Panc1 (cell line): ENCODE measurements at regions not wholly inside any gene's neighbourhood (a gene's known extent, or its start where the extent isn't known, plus 50 kb on each side); places are given as distances from the start of the nearest gene placed in this dataset.

Experiments used
- ATAC-seq: fragments of 200-7000 bp; cut with Tn5 transposase; 2 replicates; pipeline ENCODE4 v1.9.1; 2020; ENCODE audit warnings: mild to moderate bottlenecking, moderate library complexity
- BruUV-seq: library from RNA; stranded (reverse); fragments of 400-500 nt; replicated peaks from 2 replicates; lab custom pipeline; 2021; lab: Mats Ljungman, UMichigan
- CTCF ChIA-PET: fragments of 300-600 bp; sonication (Branson Sonifier 250); formaldehyde crosslinking; loops from one replicate; lab custom pipeline; 2022; ENCODE audit warnings: antibody characterized with exemption; lab: Charles Lee
- POLR2A ChIA-PET: fragments of 300-600 bp; sonication (Branson Sonifier 250); formaldehyde crosslinking; loops from one replicate; lab custom pipeline; 2022; ENCODE audit warnings: antibody characterized with exemption; lab: Charles Lee
- DNase-seq: peaks from one replicate; pipeline ENCODE4 v3.0.0-alpha.2; 2010; ENCODE audit warnings: low read depth, low spot score
- H3K27ac ChIP-seq: 2 replicates; pipeline ENCODE4 v1.5.1; 2011; ENCODE audit warnings: mild to moderate bottlenecking, low read length, inconsistent platforms
- H3K27me3 ChIP-seq: fragments of 200-500 bp; sonication (Bioruptor generic); 2 replicates; pipeline ENCODE4 v1.6.0; 2014; ENCODE audit warnings: low read length, inconsistent platforms; ENCODE audit not compliant: control insufficient read depth, insufficient read depth
- H3K36me3 ChIP-seq: fragments of 200-500 bp; sonication (Bioruptor generic); 2 replicates; pipeline ENCODE4 v1.5.1; 2014; ENCODE audit warnings: inconsistent platforms, mild to moderate bottlenecking, low read length, moderate library complexity; ENCODE audit not compliant: control insufficient read depth, insufficient read depth
- H3K4me1 ChIP-seq: 2 replicates; pipeline ENCODE4 v1.5.1; 2011; ENCODE audit warnings: inconsistent platforms, mild to moderate bottlenecking, low read length, moderate library complexity; ENCODE audit not compliant: control insufficient read depth, insufficient read depth
- H3K4me3 ChIP-seq, 2 experiments: 2 replicates each; pipeline ENCODE4 v1.5.1; 2011 to 2012; ENCODE audit warnings: low read depth in 2 of 2, low read length in 2 of 2, mild to moderate bottlenecking in 2 of 2, inconsistent platforms in 1 of 2, moderate library complexity in 1 of 2
- H3K9me3 ChIP-seq: fragments of 200-500 bp; sonication (Bioruptor generic); 2 replicates; pipeline ENCODE4 v1.5.1; 2014; ENCODE audit warnings: low read depth, mild to moderate bottlenecking, inconsistent platforms, low read length, moderate library complexity; ENCODE audit not compliant: control insufficient read depth, insufficient read depth
- POLR2AphosphoS5 ChIP-seq: IDR thresholded peaks from 2 replicates; pipeline ENCODE4 v1.6.1; 2012; ENCODE audit warnings: mild to moderate bottlenecking, low read depth, low read length, moderate library complexity
- SIN3A ChIP-seq: IDR thresholded peaks from 2 replicates; pipeline ENCODE4 v1.6.1; 2012; ENCODE audit warnings: low read depth, mild to moderate bottlenecking, low read length, moderate library complexity, borderline replicate concordance; ENCODE audit not compliant: insufficient read depth
- TCF7L2 ChIP-seq: IDR thresholded peaks from 2 replicates; pipeline ENCODE4 v1.6.1; 2011; ENCODE audit warnings: mild to moderate bottlenecking, low read depth, low read length, inconsistent platforms
- in situ Hi-C: cut with HindIII; loops from 2 replicates; pipeline ENCODE4 v1.10.0; 2016; ENCODE audit warnings: low sequenced_read_pairs, low pct_unique_long_range_greater_than_20kb
- intact Hi-C: fragments of 100-400 bp; cut with micrococcal nuclease; formaldehyde crosslinking; loops from one replicate; pipeline ENCODE4 v1.10.0; 2022; ENCODE audit not compliant: unreplicated experiment
- TF ChIP-seq, protein P1 (sequence below): fragments of 450-650 bp; IDR thresholded peaks from 2 replicates; pipeline ENCODE4 v1.5.1; 2017; ENCODE audit warnings: mild to moderate bottlenecking
- TF ChIP-seq, protein P2 (sequence below), 2 experiments: IDR thresholded peaks; 2 replicates each; pipeline ENCODE4 v1.6.1; 2011 to 2012; ENCODE audit warnings: low read depth in 2 of 2, control low read depth in 1 of 2, low read length in 1 of 2, mild to moderate bottlenecking in 1 of 2, moderate library complexity in 1 of 2; ENCODE audit not compliant: insufficient read depth in 1 of 2

GRCh38 chr10:8993864-8994263 lies 939.4 kb downstream of the GATA3 start:
- no peak for ATAC-seq

GRCh38 chr10:8998751-8999150 lies 944.3 kb downstream of the GATA3 start:
- ATAC-seq (no peak), DNase-seq (no peak)
- H3K36me3 ChIP-seq, result no peaks in the 10 kb centered on the region
- H3K27me3 ChIP-seq, result no peaks in the 10 kb centered on the region
- no peaks in the 10 kb centered on the region for H3K9me3 ChIP-seq
- no TSS peak for BruUV-seq
- H3K27ac ChIP-seq, result no peak overlapping the region
- POLR2A ChIA-PET, result no interaction called here
- no peak overlapping the region for H3K4me3 ChIP-seq
- in situ Hi-C loops, result no loop called here
- intact Hi-C loops, result no loop called here
- H3K4me1 ChIP-seq, result no peaks in the 10 kb centered on the region
- CTCF ChIA-PET, result no interaction called here
- TF ChIP-seq TCF7L2 (no peak), POLR2AphosphoS5 (no peak), SIN3A (no peak)
- TF ChIP-seq, protein P1, sequence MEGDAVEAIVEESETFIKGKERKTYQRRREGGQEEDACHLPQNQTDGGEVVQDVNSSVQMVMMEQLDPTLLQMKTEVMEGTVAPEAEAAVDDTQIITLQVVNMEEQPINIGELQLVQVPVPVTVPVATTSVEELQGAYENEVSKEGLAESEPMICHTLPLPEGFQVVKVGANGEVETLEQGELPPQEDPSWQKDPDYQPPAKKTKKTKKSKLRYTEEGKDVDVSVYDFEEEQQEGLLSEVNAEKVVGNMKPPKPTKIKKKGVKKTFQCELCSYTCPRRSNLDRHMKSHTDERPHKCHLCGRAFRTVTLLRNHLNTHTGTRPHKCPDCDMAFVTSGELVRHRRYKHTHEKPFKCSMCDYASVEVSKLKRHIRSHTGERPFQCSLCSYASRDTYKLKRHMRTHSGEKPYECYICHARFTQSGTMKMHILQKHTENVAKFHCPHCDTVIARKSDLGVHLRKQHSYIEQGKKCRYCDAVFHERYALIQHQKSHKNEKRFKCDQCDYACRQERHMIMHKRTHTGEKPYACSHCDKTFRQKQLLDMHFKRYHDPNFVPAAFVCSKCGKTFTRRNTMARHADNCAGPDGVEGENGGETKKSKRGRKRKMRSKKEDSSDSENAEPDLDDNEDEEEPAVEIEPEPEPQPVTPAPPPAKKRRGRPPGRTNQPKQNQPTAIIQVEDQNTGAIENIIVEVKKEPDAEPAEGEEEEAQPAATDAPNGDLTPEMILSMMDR, result no peak
- TF ChIP-seq, protein P2, sequence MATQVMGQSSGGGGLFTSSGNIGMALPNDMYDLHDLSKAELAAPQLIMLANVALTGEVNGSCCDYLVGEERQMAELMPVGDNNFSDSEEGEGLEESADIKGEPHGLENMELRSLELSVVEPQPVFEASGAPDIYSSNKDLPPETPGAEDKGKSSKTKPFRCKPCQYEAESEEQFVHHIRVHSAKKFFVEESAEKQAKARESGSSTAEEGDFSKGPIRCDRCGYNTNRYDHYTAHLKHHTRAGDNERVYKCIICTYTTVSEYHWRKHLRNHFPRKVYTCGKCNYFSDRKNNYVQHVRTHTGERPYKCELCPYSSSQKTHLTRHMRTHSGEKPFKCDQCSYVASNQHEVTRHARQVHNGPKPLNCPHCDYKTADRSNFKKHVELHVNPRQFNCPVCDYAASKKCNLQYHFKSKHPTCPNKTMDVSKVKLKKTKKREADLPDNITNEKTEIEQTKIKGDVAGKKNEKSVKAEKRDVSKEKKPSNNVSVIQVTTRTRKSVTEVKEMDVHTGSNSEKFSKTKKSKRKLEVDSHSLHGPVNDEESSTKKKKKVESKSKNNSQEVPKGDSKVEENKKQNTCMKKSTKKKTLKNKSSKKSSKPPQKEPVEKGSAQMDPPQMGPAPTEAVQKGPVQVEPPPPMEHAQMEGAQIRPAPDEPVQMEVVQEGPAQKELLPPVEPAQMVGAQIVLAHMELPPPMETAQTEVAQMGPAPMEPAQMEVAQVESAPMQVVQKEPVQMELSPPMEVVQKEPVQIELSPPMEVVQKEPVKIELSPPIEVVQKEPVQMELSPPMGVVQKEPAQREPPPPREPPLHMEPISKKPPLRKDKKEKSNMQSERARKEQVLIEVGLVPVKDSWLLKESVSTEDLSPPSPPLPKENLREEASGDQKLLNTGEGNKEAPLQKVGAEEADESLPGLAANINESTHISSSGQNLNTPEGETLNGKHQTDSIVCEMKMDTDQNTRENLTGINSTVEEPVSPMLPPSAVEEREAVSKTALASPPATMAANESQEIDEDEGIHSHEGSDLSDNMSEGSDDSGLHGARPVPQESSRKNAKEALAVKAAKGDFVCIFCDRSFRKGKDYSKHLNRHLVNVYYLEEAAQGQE (IDR thresholded peaks at IDR 0.05; ENCODE audit: insufficient read depth in 1 of 2, low read depth in 2 of 2, low read length in 1 of 2), result no peak

More at GRCh38 chr10:8993864-8994263, 939.4 kb downstream of the GATA3 start:
- H3K4me1 ChIP-seq, result no peaks in the 10 kb centered on the region
- no peaks in the 10 kb centered on the region for H3K9me3 ChIP-seq
- intact Hi-C loops, result no loop called here
- no peak overlapping the region for H3K27ac ChIP-seq
- no peak overlapping the region for H3K4me3 ChIP-seq
- TF ChIP-seq, protein P1, result no peak
- TF ChIP-seq, protein P2 (IDR thresholded peaks at IDR 0.05; ENCODE audit: insufficient read depth in 1 of 2, low read depth in 2 of 2, low read length in 1 of 2), result no peak
- no peak for TF ChIP-seq POLR2AphosphoS5
- TF ChIP-seq TCF7L2, result no peak
- no peak for TF ChIP-seq SIN3A
- no peaks in the 10 kb centered on the region for H3K27me3 ChIP-seq
- ChIA-PET POLR2A (no interaction called here), CTCF (no interaction called here)
- in situ Hi-C loops, result no loop called here
- DNase-seq, result no peak
- no TSS peak for BruUV-seq
- H3K36me3 ChIP-seq, result no peaks in the 10 kb centered on the region
